Neural progenitor cell (in vitro differentiated cells): ENCODE measurements at regions not wholly inside any gene's neighbourhood (a gene's known extent, or its start where the extent isn't known, plus 50 kb on each side); places are given as distances from the start of the nearest gene placed in this dataset.

Experiments used
- DNase-seq: peaks from one replicate; pipeline ENCODE4 v3.0.0-alpha.2; 2016; ENCODE audit warnings: low spot score
- H2AFZ ChIP-seq: fragments of 200-600 bp; sonication (generic); replicated peaks from 2 replicates; pipeline ENCODE4 v1.6.1; 2016; ENCODE audit warnings: antibody characterized with exemption
- H3F3A ChIP-seq: fragments of 200-600 bp; sonication (generic); 2 replicates; pipeline ENCODE4 v1.6.1; 2016; ENCODE audit warnings: antibody characterized with exemption, low read depth
- H3K27ac ChIP-seq: fragments of 200-600 bp; sonication (generic); 2 replicates; pipeline ENCODE4 v1.5.1; 2016; ENCODE audit warnings: mild to moderate bottlenecking
- H3K27me3 ChIP-seq: fragments of 200-600 bp; sonication (generic); 2 replicates; pipeline ENCODE4 v1.6.1; 2016; ENCODE audit warnings: mild to moderate bottlenecking, moderate library complexity
- H3K36me3 ChIP-seq: fragments of 200-600 bp; sonication (generic); 2 replicates; pipeline ENCODE4 v1.5.1; 2016
- H3K4me1 ChIP-seq: fragments of 200-600 bp; sonication (generic); 2 replicates; pipeline ENCODE4 v1.6.1; 2016; ENCODE audit warnings: mixed run types
- H3K4me2 ChIP-seq: fragments of 200-600 bp; sonication (generic); 2 replicates; pipeline ENCODE4 v1.6.1; 2016
- H3K4me3 ChIP-seq: fragments of 200-600 bp; sonication (generic); 2 replicates; pipeline ENCODE4 v1.5.1; 2016
- H3K79me2 ChIP-seq: fragments of 200-600 bp; sonication (generic); 2 replicates; pipeline ENCODE4 v1.6.1; 2016; ENCODE audit warnings: low read depth
- H3K9ac ChIP-seq: fragments of 200-600 bp; sonication (generic); 2 replicates; pipeline ENCODE4 v1.6.1; 2016
- H3K9me3 ChIP-seq: fragments of 200-600 bp; sonication (generic); 2 replicates; pipeline ENCODE4 v1.5.1; 2016; ENCODE audit warnings: low read depth
- H4K20me1 ChIP-seq: fragments of 200-600 bp; sonication (generic); 2 replicates; pipeline ENCODE4 v1.6.1; 2016; ENCODE audit warnings: low read depth
- H3K27ac Mint-ChIP-seq: 3 replicates; pipeline ENCODE4 v1.8.0; 2021; ENCODE audit warnings: mixed read lengths
- H3K27me3 Mint-ChIP-seq: 2 replicates; pipeline ENCODE4 v1.8.0; 2022; ENCODE audit warnings: low read depth, mild to moderate bottlenecking, inconsistent platforms, moderate library complexity, mixed read lengths; ENCODE audit not compliant: insufficient read depth
- H3K36me3 Mint-ChIP-seq: 3 replicates; pipeline ENCODE4 v1.8.0; 2021; ENCODE audit warnings: mixed read lengths
- H3K4me1 Mint-ChIP-seq: 3 replicates; pipeline ENCODE4 v1.8.0; 2021; ENCODE audit warnings: mixed read lengths
- H3K4me3 Mint-ChIP-seq: 3 replicates; pipeline ENCODE4 v1.8.0; 2021; ENCODE audit warnings: mild to moderate bottlenecking, moderate library complexity, mixed read lengths
- H3K9me3 Mint-ChIP-seq: 3 replicates; pipeline ENCODE4 v1.8.0; 2020; ENCODE audit warnings: mixed read lengths
- EZH2 ChIP-seq: fragments of 200-600 bp; sonication (generic); IDR thresholded peaks from 2 replicates; pipeline ENCODE4 v1.6.1; 2017; ENCODE audit warnings: antibody characterized with exemption, mild to moderate bottlenecking, moderate library complexity
- EZH2phosphoT487 ChIP-seq: fragments of 200-600 bp; sonication (generic); IDR thresholded peaks from 2 replicates; pipeline ENCODE4 v1.6.1; 2017; ENCODE audit warnings: antibody characterized with exemption
- TF ChIP-seq, protein P1 (sequence below): fragments of 200-600 bp; sonication (generic); IDR thresholded peaks from 2 replicates; pipeline ENCODE4 v1.5.1; 2017; ENCODE audit warnings: antibody characterized with exemption, mild to moderate bottlenecking

DNA sequence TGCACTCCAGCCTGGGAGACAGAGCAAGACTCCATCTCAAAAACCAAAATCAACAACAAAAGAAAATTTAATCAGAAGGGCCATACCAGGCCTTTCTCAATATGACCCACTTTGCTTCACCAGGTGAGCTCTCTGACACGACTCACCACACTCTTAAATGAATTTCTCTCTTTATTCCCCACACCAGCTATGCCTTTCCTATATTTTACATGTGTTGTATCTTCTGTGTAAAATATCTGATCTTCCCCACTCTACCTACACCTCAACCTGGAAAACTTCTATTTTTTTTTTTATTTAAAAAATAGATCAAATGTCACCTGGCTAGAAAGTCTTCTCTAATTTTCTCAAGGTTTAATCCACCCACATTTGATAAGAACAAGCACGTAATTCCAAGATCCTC, 77.6 kb upstream of the SLC39A8 start:
- H3K36me3 ChIP-seq = no peaks in the 10 kb centered on the region
- no peaks in the 10 kb centered on the region for H3K79me2 ChIP-seq
- TF ChIP-seq EZH2phosphoT487 = no peak
- no peak for TF ChIP-seq EZH2
- TF ChIP-seq, protein P1, sequence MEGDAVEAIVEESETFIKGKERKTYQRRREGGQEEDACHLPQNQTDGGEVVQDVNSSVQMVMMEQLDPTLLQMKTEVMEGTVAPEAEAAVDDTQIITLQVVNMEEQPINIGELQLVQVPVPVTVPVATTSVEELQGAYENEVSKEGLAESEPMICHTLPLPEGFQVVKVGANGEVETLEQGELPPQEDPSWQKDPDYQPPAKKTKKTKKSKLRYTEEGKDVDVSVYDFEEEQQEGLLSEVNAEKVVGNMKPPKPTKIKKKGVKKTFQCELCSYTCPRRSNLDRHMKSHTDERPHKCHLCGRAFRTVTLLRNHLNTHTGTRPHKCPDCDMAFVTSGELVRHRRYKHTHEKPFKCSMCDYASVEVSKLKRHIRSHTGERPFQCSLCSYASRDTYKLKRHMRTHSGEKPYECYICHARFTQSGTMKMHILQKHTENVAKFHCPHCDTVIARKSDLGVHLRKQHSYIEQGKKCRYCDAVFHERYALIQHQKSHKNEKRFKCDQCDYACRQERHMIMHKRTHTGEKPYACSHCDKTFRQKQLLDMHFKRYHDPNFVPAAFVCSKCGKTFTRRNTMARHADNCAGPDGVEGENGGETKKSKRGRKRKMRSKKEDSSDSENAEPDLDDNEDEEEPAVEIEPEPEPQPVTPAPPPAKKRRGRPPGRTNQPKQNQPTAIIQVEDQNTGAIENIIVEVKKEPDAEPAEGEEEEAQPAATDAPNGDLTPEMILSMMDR = no peak
- H3K9ac ChIP-seq = no peak overlapping the region
- no peaks in the 10 kb centered on the region for H3K27me3 ChIP-seq
- H3K4me3 ChIP-seq = no peak overlapping the region
- H2AFZ ChIP-seq = no peak overlapping the region
- H3K9me3 ChIP-seq = no peaks in the 10 kb centered on the region
- H3F3A ChIP-seq = no peaks in the 10 kb centered on the region
- H3K27ac ChIP-seq = no peak overlapping the region
- H3K4me1 Mint-ChIP-seq = no peaks in the 10 kb centered on the region
- H3K27me3 Mint-ChIP-seq = peaks cover 2% of the 10 kb centered on the region
- H3K36me3 Mint-ChIP-seq = no peaks in the 10 kb centered on the region
- DNase-seq = no peak
- no peaks in the 10 kb centered on the region for H4K20me1 ChIP-seq
- no peak overlapping the region for H3K27ac Mint-ChIP-seq
- no peak overlapping the region for H3K4me2 ChIP-seq
- H3K9me3 Mint-ChIP-seq = peaks cover 4% of the 10 kb centered on the region
- H3K4me1 ChIP-seq = no peaks in the 10 kb centered on the region
- no peak overlapping the region for H3K4me3 Mint-ChIP-seq

DNA sequence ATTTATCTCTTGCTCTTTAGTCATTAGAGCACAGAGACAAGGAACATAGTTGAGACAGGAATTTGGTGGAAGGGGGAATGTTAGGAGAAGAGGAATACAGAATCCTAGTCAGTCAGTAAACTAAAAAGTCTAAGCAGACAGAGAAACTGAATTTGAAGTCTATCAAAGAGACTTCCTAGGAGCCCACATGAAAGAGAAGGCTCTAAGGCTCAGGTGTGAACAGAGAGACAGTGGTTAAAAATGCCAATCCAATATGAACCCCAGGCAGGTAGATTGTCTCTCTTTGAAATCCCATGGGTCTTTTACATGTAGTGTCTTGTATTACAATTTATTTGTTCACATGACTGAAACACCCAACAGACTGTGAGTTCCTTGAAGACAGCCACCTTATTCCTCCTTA, 77.8 kb upstream of the NFKB1 start:
- H3K4me1 ChIP-seq = no peaks in the 10 kb centered on the region
- Mint-ChIP-seq H3K9me3 (peaks cover 4% of the 10 kb centered on the region), H3K4me1 (no peaks in the 10 kb centered on the region), H3K4me3 (no peak overlapping the region), H3K27me3 (peaks cover 2% of the 10 kb centered on the region), H3K36me3 (no peaks in the 10 kb centered on the region), H3K27ac (no peak overlapping the region)
- no peak overlapping the region for H3K4me2 ChIP-seq
- no peak overlapping the region for H3K4me3 ChIP-seq
- H3K36me3 ChIP-seq = no peaks in the 10 kb centered on the region
- H3K27ac ChIP-seq = no peak overlapping the region
- H3K27me3 ChIP-seq = no peaks in the 10 kb centered on the region
- no peaks in the 10 kb centered on the region for H3K79me2 ChIP-seq
- no peaks in the 10 kb centered on the region for H4K20me1 ChIP-seq
- TF ChIP-seq, protein P1 = no peak
- TF ChIP-seq EZH2 = no peak
- no peak for TF ChIP-seq EZH2phosphoT487
- no peaks in the 10 kb centered on the region for H3F3A ChIP-seq
- no peak overlapping the region for H2AFZ ChIP-seq
- no peaks in the 10 kb centered on the region for H3K9me3 ChIP-seq
- H3K9ac ChIP-seq = no peak overlapping the region
- no peak for DNase-seq

DNA sequence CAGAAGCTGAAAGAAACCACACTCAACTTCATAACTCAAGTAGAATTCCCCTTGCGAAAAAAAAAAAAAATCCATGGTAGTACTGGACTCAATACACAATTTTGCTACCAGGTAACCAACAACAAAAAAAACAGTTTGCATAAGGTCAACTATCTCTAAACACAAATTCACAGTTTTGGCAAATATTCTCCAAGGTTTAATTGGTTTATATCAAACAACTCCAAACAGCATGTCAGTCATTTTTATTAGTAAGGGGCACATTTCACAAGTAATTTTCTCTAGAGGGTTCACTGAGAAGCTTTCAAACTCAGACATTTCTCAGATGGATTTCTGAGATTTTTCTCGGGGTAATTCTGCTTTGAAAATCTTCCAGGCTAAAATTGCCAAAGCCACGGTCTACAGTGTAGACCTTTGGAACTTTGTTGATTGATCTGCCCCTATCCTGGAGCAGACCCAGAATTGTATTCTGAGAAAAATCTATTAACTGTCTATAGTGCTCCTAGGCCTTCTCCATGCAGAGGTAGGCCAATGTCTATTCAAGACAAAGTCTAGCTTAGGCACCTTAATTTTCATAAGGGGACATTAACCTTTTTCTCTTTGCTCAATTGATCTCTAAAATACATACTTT, 73.7 kb upstream of the NFKB1 start:
- TF ChIP-seq EZH2phosphoT487 = no peak
- TF ChIP-seq, protein P1 = no peak
- no peak for TF ChIP-seq EZH2
- Histone ChIP-seq H3F3A (no peaks in the 10 kb centered on the region), H3K36me3 (no peaks in the 10 kb centered on the region), H3K4me3 (no peak overlapping the region), H3K4me1 (peaks cover 5% of the 10 kb centered on the region), H2AFZ (no peak overlapping the region), H4K20me1 (no peaks in the 10 kb centered on the region), H3K27me3 (no peaks in the 10 kb centered on the region), H3K9me3 (no peaks in the 10 kb centered on the region), H3K9ac (no peak overlapping the region), H3K79me2 (no peaks in the 10 kb centered on the region), H3K4me2 (no peak overlapping the region), H3K27ac (no peak overlapping the region)
- Mint-ChIP-seq H3K36me3 (no peaks in the 10 kb centered on the region), H3K4me3 (no peak overlapping the region), H3K27me3 (peaks cover 4% of the 10 kb centered on the region), H3K4me1 (peaks cover 7% of the 10 kb centered on the region), H3K9me3 (peaks cover 4% of the 10 kb centered on the region), H3K27ac (no peak overlapping the region)
- no peak for DNase-seq
